ENCODE measurements at regions not wholly inside any gene's neighbourhood (a gene's known extent, or its start where the extent isn't known, plus 50 kb on each side); places are given as distances from the start of the nearest gene placed in this dataset.

- ATAC-seq = no peak
- no peak for DNase-seq (ENCODE audit: low spot score)
Observed at GRCh38 chr11:25859776-25860175, 472.2 kb upstream of the ANO3 start.

- ATAC-seq = no peak
- no peak for DNase-seq (ENCODE audit: low spot score)
Observed at GRCh38 chr11:25860677-25861450, 471.1 kb upstream of the ANO3 start.

GRCh38 chr11:25862159-25862558 is 469.8 kb upstream of the ANO3 start:
- DNase-seq (ENCODE audit: low spot score) (no peak), ATAC-seq (no peak)

GRCh38 chr11:25863986-25864385 is 467.9 kb upstream of the ANO3 start:
- no peak for ATAC-seq
- no peak for DNase-seq (ENCODE audit: low spot score)

- no peak for DNase-seq (ENCODE audit: low spot score)
- ATAC-seq = no peak
Observed at GRCh38 chr11:25876456-25876965, 455.4 kb upstream of the ANO3 start.

GRCh38 chr11:25886036-25886435 is 445.9 kb upstream of the ANO3 start:
- ATAC-seq (no peak), DNase-seq (ENCODE audit: low spot score) (no peak)

GRCh38 chr11:25890626-25891260 is 441.2 kb upstream of the ANO3 start:
- ATAC-seq (no peak), DNase-seq (ENCODE audit: low spot score) (no peak)

- ATAC-seq (no peak), DNase-seq (ENCODE audit: low spot score) (no peak)
Observed at GRCh38 chr11:25891960-25892359, 440.0 kb upstream of the ANO3 start.

- no peak for ATAC-seq
Observed at GRCh38 chr11:25899617-25900160, 432.2 kb upstream of the ANO3 start.

GRCh38 chr11:25900814-25901213 is 431.1 kb upstream of the ANO3 start:
- no peak for ATAC-seq

More at GRCh38 chr11:25899617-25900160, 432.2 kb upstream of the ANO3 start:
- no peak for DNase-seq (ENCODE audit: low spot score)

GRCh38 chr11:25901415-25901814 is 430.5 kb upstream of the ANO3 start:
- DNase-seq (ENCODE audit: low spot score) (no peak), ATAC-seq (no peak)

More at GRCh38 chr11:25900814-25901213, 431.1 kb upstream of the ANO3 start:
- no peak for DNase-seq (ENCODE audit: low spot score)

GRCh38 chr11:25902476-25902875 is 429.5 kb upstream of the ANO3 start:
- no peak for ATAC-seq
- DNase-seq (ENCODE audit: low spot score) = no peak

- DNase-seq (ENCODE audit: low spot score) (no peak), ATAC-seq (no peak)
Observed at GRCh38 chr11:25908726-25909125, 423.2 kb upstream of the ANO3 start.

- no peak for ATAC-seq
- DNase-seq (ENCODE audit: low spot score) = no peak
Observed at GRCh38 chr11:25910086-25910485, 421.8 kb upstream of the ANO3 start.

- DNase-seq (ENCODE audit: low spot score) = no peak
- no peak for ATAC-seq
Observed at GRCh38 chr11:25920356-25920755, 411.6 kb upstream of the ANO3 start.

GRCh38 chr11:25924586-25924985 is 407.3 kb upstream of the ANO3 start:
- ATAC-seq (no peak), DNase-seq (ENCODE audit: low spot score) (no peak)

- no peak for DNase-seq (ENCODE audit: low spot score)
- no peak for ATAC-seq
Observed at GRCh38 chr11:25925359-25925758, 406.6 kb upstream of the ANO3 start.

- ATAC-seq (no peak), DNase-seq (ENCODE audit: low spot score) (no peak)
Observed at GRCh38 chr11:25927411-25927953, 404.4 kb upstream of the ANO3 start.

- no peak for DNase-seq (ENCODE audit: low spot score)
- ATAC-seq = no peak
Observed at GRCh38 chr11:25928076-25928475, 403.9 kb upstream of the ANO3 start.

GRCh38 chr11:25938952-25939351 is 393.0 kb upstream of the ANO3 start:
- DNase-seq (ENCODE audit: low spot score) (no peak), ATAC-seq (no peak)

GRCh38 chr11:25939691-25940090 is 392.2 kb upstream of the ANO3 start:
- DNase-seq (ENCODE audit: low spot score) = no peak
- ATAC-seq = no peak

GRCh38 chr11:25941353-25941752 is 390.6 kb upstream of the ANO3 start:
- ATAC-seq = no peak

More at GRCh38 chr11:25941353-25941752, 390.6 kb upstream of the ANO3 start:
- DNase-seq (ENCODE audit: low spot score) = no peak

Data from left lobe of liver (tissue), 2 donors.